IMR-90 (cell line): ENCODE measurements at regions not wholly inside any gene's neighbourhood (a gene's known extent, or its start where the extent isn't known, plus 50 kb on each side); places are given as distances from the start of the nearest gene placed in this dataset.

Experiments used
- ATAC-seq: fragments of 200-7000 bp; cut with Tn5 transposase; 2 replicates; pipeline ENCODE4 v1.9.1; 2020; ENCODE audit warnings: low read depth, mild to moderate bottlenecking, moderate library complexity
- BruUV-seq: library from RNA; stranded (reverse); fragments of 400-500 nt; replicated peaks from 2 replicates; lab custom pipeline; 2021; lab: Mats Ljungman, UMichigan
- CTCF ChIA-PET: fragments of 300-600 bp; formaldehyde crosslinking; extraction: SDS; loops from one replicate; lab custom pipeline; 2021; ENCODE audit warnings: antibody characterized with exemption; lab: Yijun Ruan, JAX
- POLR2A ChIA-PET: fragments of 300-600 bp; sonication (Branson Sonifier 250); formaldehyde crosslinking; loops from one replicate; lab custom pipeline; 2022; ENCODE audit warnings: antibody characterized with exemption; ENCODE audit not compliant: unreplicated experiment; lab: Charles Lee
- DNase-seq: peaks from one replicate; pipeline ENCODE4 v3.0.0; 2013
- H2AFZ ChIP-seq: replicated peaks from 2 replicates; pipeline ENCODE3; 2013; ENCODE audit warnings: low read length, mild to moderate bottlenecking; ENCODE audit not compliant: poor library complexity
- H2AK5ac ChIP-seq: 2 replicates; pipeline ENCODE4 v1.6.1; 2013; ENCODE audit warnings: low read depth, low read length, inconsistent platforms
- H2AK9ac ChIP-seq: replicated peaks from 2 replicates; pipeline ENCODE3; 2013; ENCODE audit warnings: mild to moderate bottlenecking, low read depth, low read length, moderate library complexity; ENCODE audit not compliant: poor library complexity
- H2BK120ac ChIP-seq: 2 replicates; pipeline ENCODE4 v1.6.1; 2013; ENCODE audit warnings: low read depth, low read length, inconsistent platforms
- H2BK15ac ChIP-seq: 3 replicates; pipeline ENCODE4 v1.6.1; 2013; ENCODE audit warnings: low read depth, low read length, inconsistent platforms
- H2BK20ac ChIP-seq: 2 replicates; pipeline ENCODE4 v1.6.1; 2013; ENCODE audit warnings: low read depth, mild to moderate bottlenecking, inconsistent platforms, low read length, moderate library complexity
- H2BK5ac ChIP-seq: 2 replicates; pipeline ENCODE4 v1.6.1; 2013; ENCODE audit warnings: mild to moderate bottlenecking, low read depth, low read length, inconsistent platforms; ENCODE audit not compliant: poor library complexity, severe bottlenecking
- H3K14ac ChIP-seq: replicated peaks from 2 replicates; pipeline ENCODE4 v1.6.1; 2013; ENCODE audit warnings: low read depth, low read length, inconsistent platforms
- H3K18ac ChIP-seq: 2 replicates; pipeline ENCODE4 v1.6.1; 2013; ENCODE audit warnings: low read depth, low read length, control low read depth
- H3K23ac ChIP-seq: 2 replicates; pipeline ENCODE4 v1.6.1; 2013; ENCODE audit warnings: low read depth, low read length, inconsistent platforms
- H3K27ac ChIP-seq: 2 replicates; pipeline ENCODE4 v1.5.1; 2013; ENCODE audit warnings: mild to moderate bottlenecking, control low read depth, low read length; ENCODE audit not compliant: insufficient read depth
- H3K27me3 ChIP-seq: 2 replicates; pipeline ENCODE4 v1.6.1; 2013; ENCODE audit warnings: low read length; ENCODE audit not compliant: control insufficient read depth, insufficient read depth
- H3K36me3 ChIP-seq: 2 replicates; pipeline ENCODE4 v1.6.1; 2013; ENCODE audit warnings: low read length, mixed read lengths; ENCODE audit not compliant: control insufficient read depth, insufficient read depth
- H3K4ac ChIP-seq: 2 replicates; pipeline ENCODE4 v1.6.1; 2013; ENCODE audit warnings: low read depth, low read length, inconsistent platforms
- H3K4me1 ChIP-seq: 2 replicates; pipeline ENCODE4 v1.6.1; 2013; ENCODE audit warnings: low read length, mixed read lengths; ENCODE audit not compliant: control insufficient read depth, insufficient read depth
- H3K4me2 ChIP-seq: 2 replicates; pipeline ENCODE4 v1.6.1; 2013; ENCODE audit warnings: low read depth, mild to moderate bottlenecking, control low read depth, low read length, moderate library complexity
- H3K4me3 ChIP-seq: 2 replicates; pipeline ENCODE4 v1.5.1; 2013; ENCODE audit warnings: low read depth, mild to moderate bottlenecking, control low read depth, low read length, moderate library complexity; ENCODE audit not compliant: insufficient read depth
- H3K56ac ChIP-seq: 2 replicates; pipeline ENCODE4 v1.6.1; 2013; ENCODE audit warnings: low read length, inconsistent platforms; ENCODE audit not compliant: insufficient read depth; ENCODE audit errors: extremely low read depth
- H3K79me1 ChIP-seq, 2 experiments: 2 replicates each; pipeline ENCODE4 v1.6.1; 2013; ENCODE audit warnings: low read length in 2 of 2, inconsistent platforms in 1 of 2, low read depth in 1 of 2
- H3K9ac ChIP-seq: 2 replicates; pipeline ENCODE4 v1.6.1; 2013; ENCODE audit warnings: low read depth, low read length, control low read depth
- H3K9me1 ChIP-seq: 2 replicates; pipeline ENCODE4 v1.6.1; 2013; ENCODE audit warnings: low read length, inconsistent platforms; ENCODE audit not compliant: insufficient read depth
- H3K9me3 ChIP-seq: 2 replicates; pipeline ENCODE4 v1.6.1; 2013; ENCODE audit warnings: low read length; ENCODE audit not compliant: control insufficient read depth, insufficient read depth
- H4K20me1 ChIP-seq: 2 replicates; pipeline ENCODE4 v1.6.1; 2013; ENCODE audit warnings: low read length, inconsistent platforms; ENCODE audit not compliant: insufficient read depth
- H4K5ac ChIP-seq: 2 replicates; pipeline ENCODE4 v1.6.1; 2013; ENCODE audit warnings: mild to moderate bottlenecking, low read depth, low read length, control low read depth
- H4K8ac ChIP-seq, 2 experiments: 2 replicates each; pipeline ENCODE4 v1.6.1; 2013; ENCODE audit warnings: low read depth in 2 of 2, low read length in 2 of 2, control low read depth in 1 of 2, inconsistent platforms in 1 of 2
- H4K91ac ChIP-seq: 2 replicates; pipeline ENCODE4 v1.6.1; 2013; ENCODE audit warnings: low read depth, low read length, inconsistent platforms; ENCODE audit not compliant: insufficient read depth
- BHLHE40 ChIP-seq: fragments of 150-350 bp; IDR thresholded peaks from 2 replicates; pipeline ENCODE4 v1.6.1; 2016; ENCODE audit warnings: mild to moderate bottlenecking, low read depth, low read length
- CEBPB ChIP-seq: IDR thresholded peaks from 2 replicates; pipeline ENCODE4 v1.6.1; 2012; ENCODE audit warnings: low read depth, low read length, improper control_type of control experiment
- CHD1 ChIP-seq: IDR thresholded peaks from 2 replicates; pipeline ENCODE4 v1.6.1; 2012; ENCODE audit warnings: low read depth, low read length, improper control_type of control experiment
- FOS ChIP-seq: fragments of 150-350 bp; IDR thresholded peaks from 2 replicates; pipeline ENCODE4 v1.6.1; 2016; ENCODE audit warnings: low read depth, low read length
- POLR2A ChIP-seq: IDR thresholded peaks from 2 replicates; pipeline ENCODE4 v1.6.1; 2012; ENCODE audit warnings: mild to moderate bottlenecking, low read depth, low read length
- RCOR1 ChIP-seq: IDR thresholded peaks from 2 replicates; pipeline ENCODE4 v1.6.1; 2012; ENCODE audit warnings: mild to moderate bottlenecking, low read length, improper control_type of control experiment; ENCODE audit not compliant: insufficient replicate concordance
- RFX5 ChIP-seq: IDR thresholded peaks from 2 replicates; pipeline ENCODE4 v1.8.0; 2012; ENCODE audit warnings: low read depth, mild to moderate bottlenecking, low read length, moderate library complexity
- SMC3 ChIP-seq: fragments of 150-350 bp; IDR thresholded peaks from 2 replicates; pipeline ENCODE4 v1.6.1; 2016; ENCODE audit warnings: low read depth, mild to moderate bottlenecking, antibody characterized with exemption, low read length, moderate library complexity
- WGBS, 2 experiments: methylation state at CpG; one replicate each; pipeline versions ENCODE4 v1.1.5 to v1.1.7; 2013; ENCODE audit warnings: missing lambda C conversion rate in 2 of 2; ENCODE audit not compliant: insufficient read length in 1 of 2; ENCODE audit errors: extremely low coverage in 2 of 2; 5-methylcytosine and 5-hydroxymethylcytosine counted together
- dilution Hi-C: fragments of 300-500 bp; cut with HindIII; formaldehyde crosslinking; loops from one replicate; pipeline ENCODE4 v1.14.3; 2018; ENCODE audit warnings: low sequenced_read_pairs; ENCODE audit not compliant: unreplicated experiment
- in situ Hi-C: fragments of 300-500 bp; cut with MboI; formaldehyde crosslinking; loops from 3 replicates; pipeline ENCODE4 v1.14.3; 2019; ENCODE audit warnings: low sequenced_read_pairs, inconsistent platforms, mixed read lengths
- intact Hi-C: fragments of 100-400 bp; cut with micrococcal nuclease; formaldehyde crosslinking; loops from 2 replicates; pipeline ENCODE4 v1.10.0; 2022
- TF ChIP-seq, protein P1 (sequence below): conservative IDR thresholded peaks from 2 replicates; pipeline ENCODE4 v1.5.1; 2012; ENCODE audit warnings: mild to moderate bottlenecking, low read depth, low read length, improper control_type of control experiment
- TF ChIP-seq, protein P2 (sequence below): fragments of 150-350 bp; IDR thresholded peaks from 2 replicates; pipeline ENCODE4 v1.6.1; 2016; ENCODE audit warnings: low read depth, mild to moderate bottlenecking, low read length, moderate library complexity, borderline replicate concordance
- TF ChIP-seq, protein P3 (sequence below): fragments of 150-350 bp; IDR thresholded peaks from 2 replicates; pipeline ENCODE4 v1.6.1; 2017; ENCODE audit warnings: mild to moderate bottlenecking, antibody characterized with exemption, low read length, low read depth

DNA sequence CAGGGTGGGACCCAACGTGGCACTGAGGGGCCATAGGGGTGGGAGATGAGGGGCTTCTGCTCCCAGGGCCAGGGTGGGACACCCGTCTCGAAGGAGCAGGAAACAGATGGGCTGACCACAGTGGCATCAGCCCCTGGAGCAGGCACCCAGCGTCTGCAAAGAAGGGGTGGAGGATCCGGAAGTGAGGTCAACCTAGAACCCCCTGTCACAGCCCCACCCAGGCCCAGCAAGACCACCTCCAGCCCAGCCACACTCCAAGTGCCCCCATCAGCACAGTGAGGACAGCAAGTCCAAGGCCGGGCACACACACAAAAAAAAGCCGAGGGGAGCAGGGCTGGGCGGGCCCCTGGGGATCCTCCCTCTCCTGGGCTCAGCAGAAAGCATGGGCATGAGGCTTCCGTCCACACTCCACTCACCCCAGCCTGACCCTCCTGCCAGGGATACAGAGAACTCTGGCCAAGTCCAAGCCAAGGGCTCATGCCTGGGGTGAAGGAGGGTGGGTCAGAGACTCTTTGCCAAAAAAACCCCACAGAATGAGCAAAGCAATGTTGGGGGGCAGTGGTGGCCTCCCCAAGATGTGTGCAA is 111.0 kb downstream of the FOXL3 start:
- no CpG with 5 or more reads among the region's 9 CpGs for WGBS, 2 experiments
- no peak overlapping the region for H3K14ac ChIP-seq
- peaks cover 19% of the 10 kb centered on the region for H3K27me3 ChIP-seq
- ATAC-seq (no peak), DNase-seq (no peak)
- no peaks in the 10 kb centered on the region for H3K79me1 ChIP-seq
- TF ChIP-seq, protein P1, sequence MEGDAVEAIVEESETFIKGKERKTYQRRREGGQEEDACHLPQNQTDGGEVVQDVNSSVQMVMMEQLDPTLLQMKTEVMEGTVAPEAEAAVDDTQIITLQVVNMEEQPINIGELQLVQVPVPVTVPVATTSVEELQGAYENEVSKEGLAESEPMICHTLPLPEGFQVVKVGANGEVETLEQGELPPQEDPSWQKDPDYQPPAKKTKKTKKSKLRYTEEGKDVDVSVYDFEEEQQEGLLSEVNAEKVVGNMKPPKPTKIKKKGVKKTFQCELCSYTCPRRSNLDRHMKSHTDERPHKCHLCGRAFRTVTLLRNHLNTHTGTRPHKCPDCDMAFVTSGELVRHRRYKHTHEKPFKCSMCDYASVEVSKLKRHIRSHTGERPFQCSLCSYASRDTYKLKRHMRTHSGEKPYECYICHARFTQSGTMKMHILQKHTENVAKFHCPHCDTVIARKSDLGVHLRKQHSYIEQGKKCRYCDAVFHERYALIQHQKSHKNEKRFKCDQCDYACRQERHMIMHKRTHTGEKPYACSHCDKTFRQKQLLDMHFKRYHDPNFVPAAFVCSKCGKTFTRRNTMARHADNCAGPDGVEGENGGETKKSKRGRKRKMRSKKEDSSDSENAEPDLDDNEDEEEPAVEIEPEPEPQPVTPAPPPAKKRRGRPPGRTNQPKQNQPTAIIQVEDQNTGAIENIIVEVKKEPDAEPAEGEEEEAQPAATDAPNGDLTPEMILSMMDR = no peak
- TF ChIP-seq FOS (no peak), SMC3 (no peak), BHLHE40 (no peak), CHD1 (no peak), POLR2A (no peak), RCOR1 (no peak), CEBPB (no peak), RFX5 (no peak)
- TF ChIP-seq, protein P2, sequence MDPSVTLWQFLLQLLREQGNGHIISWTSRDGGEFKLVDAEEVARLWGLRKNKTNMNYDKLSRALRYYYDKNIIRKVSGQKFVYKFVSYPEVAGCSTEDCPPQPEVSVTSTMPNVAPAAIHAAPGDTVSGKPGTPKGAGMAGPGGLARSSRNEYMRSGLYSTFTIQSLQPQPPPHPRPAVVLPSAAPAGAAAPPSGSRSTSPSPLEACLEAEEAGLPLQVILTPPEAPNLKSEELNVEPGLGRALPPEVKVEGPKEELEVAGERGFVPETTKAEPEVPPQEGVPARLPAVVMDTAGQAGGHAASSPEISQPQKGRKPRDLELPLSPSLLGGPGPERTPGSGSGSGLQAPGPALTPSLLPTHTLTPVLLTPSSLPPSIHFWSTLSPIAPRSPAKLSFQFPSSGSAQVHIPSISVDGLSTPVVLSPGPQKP = no peak
- TF ChIP-seq, protein P3, sequence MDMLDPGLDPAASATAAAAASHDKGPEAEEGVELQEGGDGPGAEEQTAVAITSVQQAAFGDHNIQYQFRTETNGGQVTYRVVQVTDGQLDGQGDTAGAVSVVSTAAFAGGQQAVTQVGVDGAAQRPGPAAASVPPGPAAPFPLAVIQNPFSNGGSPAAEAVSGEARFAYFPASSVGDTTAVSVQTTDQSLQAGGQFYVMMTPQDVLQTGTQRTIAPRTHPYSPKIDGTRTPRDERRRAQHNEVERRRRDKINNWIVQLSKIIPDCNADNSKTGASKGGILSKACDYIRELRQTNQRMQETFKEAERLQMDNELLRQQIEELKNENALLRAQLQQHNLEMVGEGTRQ = no peak
- H3K4me3 ChIP-seq = no peak overlapping the region
- H4K20me1 ChIP-seq = no peaks in the 10 kb centered on the region
- no peaks in the 10 kb centered on the region for H3K9me1 ChIP-seq
- intact Hi-C loops = no loop called here
- no peak overlapping the region for H2AFZ ChIP-seq
- dilution Hi-C loops = no loop called here
- no peak overlapping the region for H3K56ac ChIP-seq
- no TSS peak for BruUV-seq
- ChIA-PET POLR2A (no interaction called here), CTCF (no interaction called here)
- no peak overlapping the region for H2BK5ac ChIP-seq
- H3K4me2 ChIP-seq = no peak overlapping the region
- no peaks in the 10 kb centered on the region for H3K36me3 ChIP-seq
- no peak overlapping the region for H2AK5ac ChIP-seq
- no peak overlapping the region for H2BK15ac ChIP-seq
- H3K18ac ChIP-seq = no peak overlapping the region
- no peak overlapping the region for H3K27ac ChIP-seq
- H3K9ac ChIP-seq = no peak overlapping the region
- no peak overlapping the region for H2BK20ac ChIP-seq
- no peak overlapping the region for H4K8ac ChIP-seq
- in situ Hi-C loops = no loop called here
- H3K9me3 ChIP-seq = peaks cover 21% of the 10 kb centered on the region
- no peak overlapping the region for H2AK9ac ChIP-seq
- H4K5ac ChIP-seq = no peak overlapping the region
- H4K91ac ChIP-seq = no peak overlapping the region
- no peak overlapping the region for H3K4ac ChIP-seq
- H3K4me1 ChIP-seq = no peaks in the 10 kb centered on the region
- no peak overlapping the region for H2BK120ac ChIP-seq
- no peak overlapping the region for H3K23ac ChIP-seq
